Astrocyte (in vitro differentiated cells and primary cell): ENCODE measurements at regions not wholly inside any gene's neighbourhood (a gene's known extent, or its start where the extent isn't known, plus 50 kb on each side); places are given as distances from the start of the nearest gene placed in this dataset.

Experiments
- CTCF ChIP-seq: IDR thresholded peaks from 2 replicates; pipeline ENCODE4 v1.5.1; 2011; ENCODE audit warnings: low read depth, mild to moderate bottlenecking, inconsistent platforms, low read length, moderate library complexity; ENCODE audit not compliant: insufficient read depth
- EZH2 ChIP-seq: IDR thresholded peaks from 2 replicates; pipeline ENCODE4 v1.6.1; 2012; ENCODE audit warnings: mild to moderate bottlenecking, low read length, inconsistent platforms; ENCODE audit not compliant: insufficient read depth

GRCh38 chr6:71454056-71454455 lies 165.4 kb downstream of the OGFRL1 start:
- TF ChIP-seq CTCF, result no peak
- no peak for TF ChIP-seq EZH2
